HG02885 (cell line): ENCODE measurements at regions not wholly inside any gene's neighbourhood (a gene's known extent, or its start where the extent isn't known, plus 50 kb on each side); places are given as distances from the start of the nearest gene placed in this dataset.

Source experiments
- ATAC-seq: cut with Tn5 transposase; IDR thresholded peaks from one replicate; pipeline ENCODE4 v1.9.1; 2021; ENCODE audit warnings: mild to moderate bottlenecking; ENCODE audit not compliant: unreplicated experiment, poor library complexity

- no peak for ATAC-seq
Observed at GRCh38 chr3:145780301-145780700, 380.7 kb downstream of the PLOD2 start.

- ATAC-seq = no peak
Observed at GRCh38 chr3:145785668-145786067, 375.3 kb downstream of the PLOD2 start.

DNA sequence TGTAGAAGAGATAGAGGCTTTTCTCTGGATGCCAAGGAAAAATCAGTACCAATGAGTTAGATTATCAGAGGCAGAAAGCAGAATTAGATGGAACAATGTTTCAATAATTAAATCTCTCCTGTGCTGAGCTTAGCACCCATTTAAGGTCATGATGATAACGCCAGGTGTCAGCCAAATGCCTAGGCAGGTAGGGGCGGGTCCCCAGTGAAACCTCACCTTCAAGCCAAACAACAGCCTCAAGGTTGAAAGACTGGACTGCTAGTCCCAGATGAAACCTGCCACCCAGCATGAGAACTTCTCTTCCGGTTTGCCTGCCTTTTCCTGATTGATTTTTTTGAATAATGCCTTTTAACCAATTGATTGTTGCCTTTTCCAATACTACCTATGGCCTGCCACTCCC is 363.0 kb downstream of the PLOD2 start:
- no peak for ATAC-seq

DNA sequence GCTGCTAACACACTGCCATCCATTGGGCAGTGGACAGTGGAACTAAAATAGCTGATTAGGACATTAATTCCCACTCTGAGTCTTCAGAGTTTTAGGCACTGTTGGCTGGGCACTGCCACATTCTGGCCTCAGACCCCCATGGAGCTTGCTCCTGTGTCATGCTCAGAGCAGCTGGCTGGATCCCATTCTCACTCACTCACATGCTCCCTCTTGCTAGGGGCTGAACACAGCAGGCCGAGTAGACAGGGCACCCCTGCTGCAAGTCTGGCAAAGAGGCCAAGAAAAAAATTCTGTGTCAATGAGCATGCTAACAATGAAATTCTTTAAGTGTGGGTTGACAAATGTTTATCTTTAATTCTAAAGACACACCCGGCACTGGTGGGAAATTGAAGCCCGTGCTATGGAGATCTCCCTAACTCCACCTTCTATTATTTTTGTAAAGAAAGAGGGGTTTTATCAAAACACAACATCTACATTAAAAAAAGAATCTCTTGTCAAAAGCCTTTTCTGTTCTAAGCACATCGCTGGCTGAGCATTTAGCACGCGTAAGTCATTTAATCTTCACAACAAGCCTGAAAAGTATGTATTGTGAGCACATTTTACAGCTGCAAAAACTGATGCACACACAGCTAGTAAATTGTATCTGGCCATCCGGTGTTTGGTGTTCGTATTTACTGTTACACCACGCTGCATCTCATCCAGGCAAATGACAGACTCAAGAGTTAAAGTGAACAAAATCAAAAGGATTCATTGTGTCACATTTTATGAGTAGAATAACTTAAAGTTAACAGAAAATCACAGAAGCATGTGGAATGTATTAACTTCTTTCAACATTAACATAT is 362.1 kb downstream of the PLOD2 start:
- no peak for ATAC-seq

- no peak for ATAC-seq
Observed at GRCh38 chr3:145801696-145802095, 359.3 kb downstream of the PLOD2 start.

DNA sequence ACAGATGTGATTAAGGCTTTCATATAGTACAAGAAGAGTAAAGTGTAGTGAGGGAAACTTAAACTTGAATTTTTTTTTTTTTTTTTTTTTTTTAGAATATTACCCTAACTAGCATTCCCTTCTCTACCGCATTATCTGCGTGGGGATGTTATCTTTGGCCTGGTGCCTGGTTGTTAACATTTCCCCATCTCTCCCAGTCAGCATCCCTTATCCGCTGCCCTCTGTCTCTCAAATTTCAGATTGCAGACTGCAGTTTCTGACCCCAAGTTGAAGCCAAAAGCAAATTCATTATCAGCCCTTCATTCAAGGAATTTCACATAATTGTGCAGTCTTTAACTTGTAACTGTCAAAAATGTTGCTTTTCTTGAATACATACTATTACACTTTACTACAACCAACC is 353.0 kb downstream of the PLOD2 start:
- ATAC-seq = peak; percentile 62

DNA sequence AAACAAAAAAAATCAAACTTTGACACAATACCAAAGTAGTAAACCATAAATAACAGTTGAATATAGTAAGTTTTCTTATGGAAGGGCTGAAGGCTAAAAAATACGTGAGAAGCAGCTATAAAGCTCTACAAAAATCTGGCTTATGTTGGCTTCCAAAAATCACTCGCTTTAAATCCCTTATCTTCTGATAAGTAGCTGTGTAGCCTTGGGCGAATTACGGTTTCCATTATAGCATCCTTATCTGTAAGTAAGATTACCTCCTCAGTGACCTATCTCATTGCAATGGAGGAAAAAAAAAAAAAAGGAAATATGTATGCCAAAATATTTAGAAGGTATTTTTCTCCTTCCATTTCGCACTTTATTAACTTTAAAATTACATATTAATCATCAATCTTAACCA is 348.6 kb downstream of the PLOD2 start:
- no peak for ATAC-seq

GRCh38 chr3:145815707-145816413 is 345.1 kb downstream of the PLOD2 start:
- no peak for ATAC-seq

DNA sequence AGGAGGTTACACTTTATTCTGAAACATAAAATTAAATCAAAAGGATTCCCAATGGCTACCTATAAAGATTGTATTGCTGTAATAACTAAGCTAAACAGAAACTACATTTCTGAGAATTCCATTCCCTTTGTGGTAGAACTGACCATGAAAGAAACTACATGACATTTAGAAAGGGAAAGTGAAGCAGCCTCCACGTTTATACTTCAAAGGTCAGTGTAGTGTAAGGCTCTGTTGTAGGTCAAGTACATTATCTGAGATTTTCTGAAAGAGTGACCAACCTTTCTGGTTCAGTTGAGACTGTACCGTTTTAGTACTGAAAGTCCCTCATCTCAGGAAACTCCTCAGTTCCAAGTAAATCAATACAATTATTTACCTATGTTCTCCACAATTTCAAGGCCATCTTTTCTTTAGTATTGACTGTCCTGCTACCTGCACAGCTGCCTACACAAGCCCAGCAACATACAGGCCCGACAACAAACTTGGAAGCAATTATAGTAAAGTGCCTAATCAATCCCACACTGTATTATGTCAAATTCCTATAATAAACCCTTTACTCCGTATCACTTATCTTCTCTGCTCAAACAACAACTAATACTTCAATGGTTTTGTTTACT is 343.0 kb downstream of the PLOD2 start:
- ATAC-seq = peak; percentile 84

DNA sequence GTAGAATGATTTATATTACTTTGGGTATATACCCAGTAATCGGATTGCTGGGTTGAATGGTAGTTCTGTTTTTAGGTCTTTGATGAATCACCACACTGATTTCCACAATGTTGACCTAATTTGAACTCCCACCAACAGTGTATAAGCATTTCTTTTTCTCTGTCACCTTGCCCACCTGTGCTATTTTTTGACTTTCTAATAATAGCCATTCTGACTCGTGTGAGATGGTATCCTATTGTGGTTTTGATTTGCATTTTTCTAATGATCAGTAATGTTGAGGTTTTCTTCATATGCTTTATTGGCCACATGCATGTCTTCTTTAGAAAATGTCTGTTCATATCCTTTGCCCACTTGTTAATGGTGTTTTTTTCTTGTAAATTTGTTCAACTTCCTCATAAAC is 340.8 kb downstream of the PLOD2 start:
- no peak for ATAC-seq

GRCh38 chr3:145842294-145842902 is 318.6 kb downstream of the PLOD2 start:
- ATAC-seq = no peak

DNA sequence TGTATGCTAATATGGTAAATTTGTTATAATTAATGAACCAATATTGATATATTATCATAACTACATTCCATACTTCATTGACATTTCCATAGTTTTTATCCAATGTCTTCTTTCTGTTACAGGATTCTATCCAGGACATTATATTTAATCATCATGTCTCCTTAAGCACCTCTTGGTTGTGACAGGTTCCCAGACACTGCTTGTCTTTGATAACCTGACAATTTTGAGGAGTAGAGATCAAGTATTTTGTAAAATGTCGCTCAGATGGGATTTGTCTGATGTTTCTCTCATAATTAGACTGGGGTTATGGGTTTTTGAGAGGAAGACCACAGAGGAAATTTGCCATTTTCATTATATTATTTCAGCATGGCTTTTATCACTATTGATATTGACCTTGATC is 317.4 kb downstream of the PLOD2 start:
- ATAC-seq = no peak

DNA sequence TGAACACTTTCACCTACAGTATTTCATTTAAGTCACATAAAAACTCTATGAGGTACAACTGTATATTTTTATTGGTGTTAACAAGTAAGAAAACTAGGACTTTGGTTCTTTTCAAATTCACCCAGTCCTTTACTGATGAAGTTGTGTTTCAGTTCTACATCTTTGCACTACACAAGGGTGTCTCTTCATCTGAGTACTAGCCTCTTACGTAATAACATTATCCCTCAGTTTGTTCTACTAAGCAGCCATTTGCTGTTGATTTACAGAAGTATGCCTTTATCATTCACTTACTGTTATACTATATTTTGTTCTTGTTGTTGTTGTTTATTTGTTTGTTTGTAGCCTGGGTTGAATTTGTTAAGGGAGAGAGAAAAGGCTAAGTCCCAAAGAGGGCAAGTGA is 311.9 kb downstream of the PLOD2 start:
- ATAC-seq = no peak

DNA sequence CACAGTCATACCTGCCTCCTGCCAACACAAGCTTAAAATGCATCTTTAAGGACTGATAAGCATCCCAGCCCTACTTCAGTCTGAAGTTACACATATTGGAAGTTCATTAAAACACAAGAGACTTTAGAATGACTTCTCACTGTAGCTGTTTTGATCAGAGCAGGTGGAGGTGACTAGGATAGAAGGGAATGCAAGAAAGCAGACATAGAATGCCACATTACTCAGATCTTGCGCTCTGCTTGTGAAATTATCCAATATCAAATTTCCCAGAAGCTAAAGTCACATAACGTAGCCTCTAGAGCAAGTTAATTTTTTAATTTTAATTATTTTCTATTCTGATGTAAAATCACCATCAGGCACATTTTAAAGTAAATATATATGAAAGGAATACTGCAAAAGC is 306.5 kb downstream of the PLOD2 start:
- no peak for ATAC-seq

DNA sequence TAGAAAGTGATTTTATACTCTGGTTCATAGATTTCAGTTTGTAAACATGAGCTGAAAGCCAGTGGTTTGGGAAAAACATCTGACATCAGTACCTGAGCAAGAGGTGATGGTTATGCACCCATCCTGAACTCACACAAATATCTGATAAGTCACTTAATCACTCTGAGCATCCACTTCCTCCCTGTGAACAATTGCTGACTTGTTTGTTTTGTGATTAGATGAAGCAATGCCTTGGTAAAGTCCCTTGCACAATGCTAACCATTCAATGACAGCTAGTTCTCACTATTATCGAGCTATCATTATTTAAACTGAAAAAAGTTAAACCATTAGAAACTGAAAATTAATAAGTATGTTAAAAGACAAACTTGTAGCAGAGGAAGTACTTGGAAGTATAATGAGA is 303.0 kb downstream of the PLOD2 start:
- ATAC-seq = no peak

GRCh38 chr3:145864336-145864735 is 296.6 kb downstream of the PLOD2 start:
- no peak for ATAC-seq

DNA sequence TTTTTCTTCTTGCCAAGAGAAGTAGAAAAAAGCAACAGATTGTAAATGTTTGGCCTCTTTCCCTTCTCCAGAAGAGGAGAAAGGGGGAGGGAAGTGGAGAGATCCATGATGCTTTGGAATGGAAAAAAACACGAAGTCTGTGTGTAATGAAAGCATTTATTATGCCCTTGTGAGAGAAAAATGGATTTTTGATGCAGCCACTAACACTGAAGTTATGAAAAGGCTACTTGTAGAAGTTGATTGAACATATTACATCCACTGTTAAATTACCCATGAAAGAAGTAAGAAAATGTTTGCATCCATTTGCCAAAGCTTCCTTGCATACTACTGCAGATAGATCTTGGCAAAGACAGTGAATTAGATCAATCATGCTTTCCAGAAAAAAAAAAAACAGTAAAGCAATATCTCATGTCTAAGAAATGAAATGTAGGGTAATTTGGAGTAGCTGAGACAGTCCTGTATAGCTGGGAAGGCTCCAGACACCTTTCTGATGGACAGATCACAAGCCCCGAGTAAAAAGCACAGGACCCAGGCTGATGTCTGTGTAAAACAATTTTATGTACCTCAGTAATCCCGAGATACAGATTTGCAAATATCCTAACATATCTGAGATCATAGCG is 295.5 kb downstream of the PLOD2 start:
- no peak for ATAC-seq

DNA sequence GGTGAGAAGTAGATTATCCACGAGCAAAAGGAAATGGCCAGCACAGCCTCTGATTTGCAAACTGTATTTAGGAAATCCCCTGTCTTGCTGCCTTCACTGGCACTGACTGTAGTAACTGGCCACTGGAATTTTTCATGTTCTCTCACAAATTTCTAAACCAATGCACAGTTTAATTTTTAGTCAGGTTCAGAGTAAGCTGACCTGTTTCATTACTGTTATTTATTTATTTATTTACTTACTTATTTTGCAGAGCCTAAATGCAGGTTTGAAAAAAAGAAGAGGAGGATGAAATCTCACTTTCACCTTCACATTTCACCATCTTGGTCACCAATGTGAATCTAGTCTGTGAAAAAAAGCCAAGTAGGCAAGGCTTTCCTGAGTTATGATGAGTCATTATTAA is 291.0 kb downstream of the PLOD2 start:
- ATAC-seq = peak; percentile 74

GRCh38 chr3:145882436-145882835 is 278.5 kb downstream of the PLOD2 start:
- ATAC-seq = no peak

GRCh38 chr3:145889730-145890129 is 271.3 kb downstream of the PLOD2 start:
- peak; percentile 62 for ATAC-seq

DNA sequence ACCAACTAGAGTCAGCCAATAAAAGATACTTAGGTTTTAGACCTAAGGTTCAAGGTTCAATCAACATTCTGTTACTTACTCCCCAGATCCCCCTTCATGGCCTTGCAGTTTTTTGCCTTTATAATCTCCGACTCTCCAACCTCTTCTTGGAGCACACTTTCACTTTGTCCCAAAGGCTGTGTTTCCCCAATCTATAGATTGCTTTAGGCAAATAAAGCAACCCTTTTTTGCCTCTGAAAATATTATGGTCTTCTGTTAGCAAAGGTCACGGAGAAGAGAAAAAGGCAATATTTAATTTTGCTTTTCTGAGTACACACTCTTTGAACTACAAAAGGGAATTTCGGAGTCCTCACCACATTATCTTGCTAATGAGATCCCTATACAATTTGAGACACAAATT is 268.1 kb downstream of the PLOD2 start:
- no peak for ATAC-seq
